Left ventricle myocardium inferior (tissue), 1 donor: ENCODE measurements at regions not wholly inside any gene's neighbourhood (a gene's known extent, or its start where the extent isn't known, plus 50 kb on each side); places are given as distances from the start of the nearest gene placed in this dataset.

ENCODE experiments used
- DNase-seq: peaks from one replicate; pipeline ENCODE4 v3.0.0-alpha.2; 2020
- H3K27ac ChIP-seq: fragments of 200-600 bp; replicated peaks from 2 replicates; pipeline ENCODE4 v1.8.0; 2021
- H3K27me3 ChIP-seq: fragments of 200-600 bp; 2 replicates; pipeline ENCODE4 v1.8.0; 2021; ENCODE audit warnings: low read depth
- H3K36me3 ChIP-seq: fragments of 200-600 bp; 2 replicates; pipeline ENCODE4 v1.8.0; 2021
- H3K4me1 ChIP-seq: fragments of 200-600 bp; 2 replicates; pipeline ENCODE4 v1.8.0; 2021
- H3K4me3 ChIP-seq: fragments of 200-600 bp; 2 replicates; pipeline ENCODE4 v1.8.0; 2021; ENCODE audit warnings: mild to moderate bottlenecking, moderate library complexity
- H3K9me3 ChIP-seq: fragments of 200-600 bp; replicated peaks from 2 replicates; pipeline ENCODE4 v1.8.0; 2021
- CTCF ChIP-seq: fragments of 200-600 bp; IDR thresholded peaks from 2 replicates; pipeline ENCODE4 v1.8.0; 2021; ENCODE audit warnings: antibody characterized with exemption, mild to moderate bottlenecking, borderline replicate concordance
- intact Hi-C: fragments of 100-400 bp; cut with micrococcal nuclease; formaldehyde crosslinking; loops from one replicate; pipeline ENCODE4 v1.11.0; 2022
- donor health status: DM: no; HTN: yes; CAD: no; lungs with severe emphysema.

GRCh38 chr13:60286707-60287106 is 110.3 kb upstream of the TDRD3 start:
- no peaks in the 10 kb centered on the region for H3K36me3 ChIP-seq
- no peak for TF ChIP-seq CTCF
- H3K4me3 ChIP-seq = no peak overlapping the region
- H3K4me1 ChIP-seq = no peaks in the 10 kb centered on the region
- no peaks in the 10 kb centered on the region for H3K27me3 ChIP-seq
- H3K27ac ChIP-seq = no peak overlapping the region
- H3K9me3 ChIP-seq = no peaks in the 10 kb centered on the region
- intact Hi-C loops = no loop called here
- DNase-seq = no peak

GRCh38 chr13:60288569-60288968 is 108.5 kb upstream of the TDRD3 start:
- Histone ChIP-seq H3K4me1 (no peaks in the 10 kb centered on the region), H3K4me3 (no peak overlapping the region), H3K27ac (no peak overlapping the region), H3K27me3 (no peaks in the 10 kb centered on the region), H3K9me3 (no peaks in the 10 kb centered on the region), H3K36me3 (no peaks in the 10 kb centered on the region)
- intact Hi-C loops = no loop called here
- TF ChIP-seq CTCF = no peak
- DNase-seq = no peak

GRCh38 chr13:60303166-60303565 is 93.9 kb upstream of the TDRD3 start:
- Histone ChIP-seq H3K27ac (no peak overlapping the region), H3K27me3 (no peaks in the 10 kb centered on the region), H3K4me3 (no peak overlapping the region), H3K36me3 (no peaks in the 10 kb centered on the region), H3K4me1 (no peaks in the 10 kb centered on the region), H3K9me3 (no peaks in the 10 kb centered on the region)
- no peak for DNase-seq
- intact Hi-C loops = no loop called here
- no peak for TF ChIP-seq CTCF

GRCh38 chr13:60311527-60311926 is 85.5 kb upstream of the TDRD3 start:
- no peaks in the 10 kb centered on the region for H3K36me3 ChIP-seq
- no peaks in the 10 kb centered on the region for H3K4me1 ChIP-seq
- intact Hi-C loops = no loop called here
- no peak for DNase-seq
- TF ChIP-seq CTCF = no peak
- H3K27ac ChIP-seq = no peak overlapping the region
- H3K4me3 ChIP-seq = no peak overlapping the region
- no peaks in the 10 kb centered on the region for H3K9me3 ChIP-seq
- H3K27me3 ChIP-seq = no peaks in the 10 kb centered on the region

GRCh38 chr13:60312851-60313505 is 84.0 kb upstream of the TDRD3 start:
- TF ChIP-seq CTCF = no peak
- Histone ChIP-seq H3K9me3 (no peaks in the 10 kb centered on the region), H3K27me3 (no peaks in the 10 kb centered on the region), H3K36me3 (no peaks in the 10 kb centered on the region), H3K27ac (no peak overlapping the region), H3K4me1 (no peaks in the 10 kb centered on the region), H3K4me3 (no peak overlapping the region)
- DNase-seq = no peak
- intact Hi-C loops = no loop called here
